ENCODE measurements at regions not wholly inside any gene's neighbourhood (a gene's known extent, or its start where the extent isn't known, plus 50 kb on each side); places are given as distances from the start of the nearest gene placed in this dataset.

DNA sequence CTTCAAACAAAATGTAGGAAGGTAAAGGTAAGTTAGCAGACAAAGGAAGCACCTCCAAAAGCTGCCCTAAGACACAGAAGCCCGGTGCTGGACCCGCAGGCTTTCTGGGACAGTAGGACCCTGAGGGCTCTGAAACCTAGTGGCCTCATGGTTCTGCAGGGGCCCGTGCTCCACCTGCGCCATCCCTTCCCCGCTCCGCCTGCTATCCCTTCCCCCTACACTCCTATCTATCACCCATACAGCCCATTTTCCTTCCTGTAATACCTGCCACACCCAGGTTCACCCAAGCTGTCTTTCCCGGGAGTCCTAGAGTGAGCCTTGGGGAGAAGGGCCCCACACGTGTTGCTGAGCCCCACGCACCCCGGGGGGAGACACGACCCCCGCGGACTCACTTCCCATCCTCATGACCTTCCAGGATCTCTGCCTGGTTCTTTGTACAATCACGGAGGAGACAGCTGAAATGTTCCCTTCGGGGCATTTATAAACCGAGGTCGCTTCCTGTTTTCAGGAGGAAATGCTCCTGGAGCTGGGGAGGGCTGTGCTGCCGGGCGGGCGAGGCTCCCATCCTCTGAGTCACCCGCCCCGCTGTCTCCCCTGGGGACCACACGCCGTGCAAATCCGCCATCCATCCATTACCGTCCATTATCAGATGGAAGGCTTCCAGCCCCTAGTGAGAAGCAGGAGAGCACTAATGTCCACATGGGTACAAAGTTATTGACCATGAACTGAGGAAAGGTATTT, 251.7 kb upstream of the PITRM1 start:
- TF ChIP-seq, protein P1, sequence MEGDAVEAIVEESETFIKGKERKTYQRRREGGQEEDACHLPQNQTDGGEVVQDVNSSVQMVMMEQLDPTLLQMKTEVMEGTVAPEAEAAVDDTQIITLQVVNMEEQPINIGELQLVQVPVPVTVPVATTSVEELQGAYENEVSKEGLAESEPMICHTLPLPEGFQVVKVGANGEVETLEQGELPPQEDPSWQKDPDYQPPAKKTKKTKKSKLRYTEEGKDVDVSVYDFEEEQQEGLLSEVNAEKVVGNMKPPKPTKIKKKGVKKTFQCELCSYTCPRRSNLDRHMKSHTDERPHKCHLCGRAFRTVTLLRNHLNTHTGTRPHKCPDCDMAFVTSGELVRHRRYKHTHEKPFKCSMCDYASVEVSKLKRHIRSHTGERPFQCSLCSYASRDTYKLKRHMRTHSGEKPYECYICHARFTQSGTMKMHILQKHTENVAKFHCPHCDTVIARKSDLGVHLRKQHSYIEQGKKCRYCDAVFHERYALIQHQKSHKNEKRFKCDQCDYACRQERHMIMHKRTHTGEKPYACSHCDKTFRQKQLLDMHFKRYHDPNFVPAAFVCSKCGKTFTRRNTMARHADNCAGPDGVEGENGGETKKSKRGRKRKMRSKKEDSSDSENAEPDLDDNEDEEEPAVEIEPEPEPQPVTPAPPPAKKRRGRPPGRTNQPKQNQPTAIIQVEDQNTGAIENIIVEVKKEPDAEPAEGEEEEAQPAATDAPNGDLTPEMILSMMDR (IDR thresholded peaks at IDR 0.05; ENCODE audit: low read length, missing control alignments): no peak
- no peak overlapping the region for H3K4me3 ChIP-seq (replicated peaks; ENCODE audit: low read depth, low read length)
- peak; percentile 72 for DNase-seq (ENCODE audit: low read depth)

DNA sequence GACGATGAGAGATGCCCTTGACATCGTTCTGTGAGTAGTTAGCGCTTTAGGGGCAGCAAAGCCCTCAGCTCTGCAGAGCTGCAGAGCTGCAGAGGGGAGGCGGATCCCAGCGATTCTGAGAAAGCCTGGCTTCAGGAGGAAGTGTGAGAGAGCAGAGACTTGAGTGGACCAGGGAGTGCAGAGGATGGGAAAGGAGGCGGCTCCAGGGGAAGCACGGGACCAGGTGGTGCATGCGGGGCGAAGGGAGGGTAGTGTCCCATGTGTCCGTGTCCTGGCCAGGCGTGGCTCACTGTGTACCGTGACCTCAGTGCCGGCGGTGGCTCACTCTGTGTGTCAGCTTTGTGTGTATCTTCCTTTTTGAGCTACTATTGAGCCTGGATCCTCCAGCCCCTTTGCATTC, 250.8 kb upstream of the PITRM1 start:
- TF ChIP-seq, protein P1 (IDR thresholded peaks at IDR 0.05; ENCODE audit: low read length, missing control alignments): no peak
- H3K4me3 ChIP-seq (replicated peaks; ENCODE audit: low read depth, low read length): no peak overlapping the region
- DNase-seq (ENCODE audit: low read depth): no peak

DNA sequence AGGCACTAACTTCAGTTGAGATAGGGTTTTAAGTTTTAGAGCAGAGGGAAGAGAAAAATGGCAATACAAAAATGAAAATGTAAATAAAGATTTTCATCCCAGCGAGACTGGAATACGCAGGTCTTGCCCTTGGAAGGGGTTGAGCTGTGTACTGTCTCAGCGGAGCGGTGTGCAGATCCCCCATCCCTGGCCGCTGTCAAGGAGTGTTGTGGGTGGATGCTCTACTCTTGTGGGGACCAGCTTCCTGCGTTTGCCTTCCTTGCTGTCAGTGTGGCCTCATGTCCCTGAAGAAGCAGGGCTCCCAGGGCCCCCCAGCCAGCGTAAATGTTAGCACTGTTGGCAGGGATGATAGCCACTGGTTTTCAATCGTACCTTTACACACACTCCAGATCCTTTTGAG, 249.7 kb upstream of the PITRM1 start:
- TF ChIP-seq, protein P1 (IDR thresholded peaks at IDR 0.05; ENCODE audit: low read length, missing control alignments): no peak
- H3K4me3 ChIP-seq (replicated peaks; ENCODE audit: low read depth, low read length): no peak overlapping the region
- DNase-seq (ENCODE audit: low read depth): no peak

DNA sequence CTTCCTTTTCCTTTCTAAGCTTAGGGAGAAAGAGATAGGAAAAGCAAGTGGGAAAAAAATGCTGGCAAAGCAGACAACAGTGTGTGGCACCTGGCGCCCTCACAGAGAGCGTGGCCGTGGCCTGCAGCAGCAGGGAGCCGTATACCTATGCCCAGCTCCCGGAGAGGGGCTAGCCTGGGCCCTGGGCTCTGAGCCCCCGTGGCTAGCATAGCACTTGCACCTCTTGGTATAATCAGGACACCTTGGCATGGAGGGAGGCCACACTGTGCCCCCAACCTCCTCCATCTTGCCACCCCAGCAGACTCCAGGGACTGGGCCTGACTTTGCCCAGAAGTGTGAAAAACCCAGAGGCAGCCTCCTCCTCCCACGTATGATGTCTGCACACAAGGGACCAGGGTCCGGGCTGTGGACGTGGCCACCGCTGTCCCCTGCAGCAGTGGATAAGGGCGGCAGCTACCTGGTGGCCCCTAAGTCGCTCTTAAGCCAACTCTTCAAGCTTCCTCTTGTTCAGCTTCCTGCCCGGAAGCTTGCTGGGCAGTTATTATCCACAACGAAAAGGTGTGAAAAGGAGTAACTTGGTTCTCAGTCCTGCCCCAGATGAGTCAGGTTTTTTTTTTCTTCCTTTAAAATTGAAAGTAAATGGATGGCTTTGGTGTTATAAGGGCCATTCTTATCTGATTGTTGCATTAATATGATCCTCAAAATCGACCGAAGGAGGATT, 249.1 kb upstream of the PITRM1 start:
- DNase-seq (ENCODE audit: low read depth): no peak
- TF ChIP-seq, protein P1 (IDR thresholded peaks at IDR 0.05; ENCODE audit: low read length, missing control alignments): no peak
- H3K4me3 ChIP-seq (replicated peaks; ENCODE audit: low read depth, low read length): no peak overlapping the region

DNA sequence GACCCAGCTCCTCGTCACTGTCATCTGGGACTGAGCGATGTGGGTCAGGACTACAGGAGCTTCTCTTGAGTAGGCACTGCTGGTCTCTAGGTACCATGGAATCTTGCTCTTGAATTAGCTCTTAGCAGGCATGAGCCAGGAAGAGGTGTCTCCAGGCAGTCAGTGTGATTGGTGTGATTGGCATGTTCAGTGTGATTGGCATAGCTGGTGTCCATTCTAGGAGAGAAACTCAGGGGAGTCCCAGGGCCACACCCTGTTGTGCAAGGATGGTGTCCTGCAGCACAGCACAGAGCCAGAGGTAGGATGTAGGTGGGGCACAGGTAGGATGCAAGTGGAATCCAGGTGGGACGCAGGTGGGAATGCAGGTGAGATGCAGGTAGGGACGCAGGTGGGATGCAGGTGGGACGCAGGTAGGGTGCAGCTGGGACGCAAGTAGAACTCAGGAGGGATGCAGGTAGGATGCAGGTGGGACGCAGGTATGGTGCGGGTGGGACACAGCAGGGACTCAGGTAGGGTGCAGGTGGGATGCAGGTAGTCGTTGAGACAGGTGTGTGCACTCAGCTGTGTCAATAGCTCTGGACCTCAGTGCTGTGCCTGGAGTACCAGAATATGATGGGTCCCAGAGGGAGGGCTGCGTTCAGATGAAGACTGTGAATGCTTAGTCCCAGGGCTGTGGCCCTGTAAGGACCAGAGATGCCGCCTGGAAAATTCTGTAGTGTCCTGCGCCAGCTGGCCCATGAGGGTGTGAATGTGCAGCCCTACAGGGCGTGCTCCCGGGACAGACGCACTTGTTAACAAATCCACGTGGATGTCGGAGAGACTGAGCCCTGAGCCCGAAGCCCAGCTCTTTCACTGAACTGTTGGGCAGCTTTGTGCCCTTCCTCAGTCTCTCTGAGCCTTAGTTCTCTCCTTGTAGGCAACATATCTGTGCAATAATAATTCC, 248.2 kb upstream of the PITRM1 start:
- no peak for DNase-seq (ENCODE audit: low read depth)
- no peak overlapping the region for H3K4me3 ChIP-seq (replicated peaks; ENCODE audit: low read depth, low read length)
- TF ChIP-seq, protein P1 (IDR thresholded peaks at IDR 0.05; ENCODE audit: low read length, missing control alignments): no peak

DNA sequence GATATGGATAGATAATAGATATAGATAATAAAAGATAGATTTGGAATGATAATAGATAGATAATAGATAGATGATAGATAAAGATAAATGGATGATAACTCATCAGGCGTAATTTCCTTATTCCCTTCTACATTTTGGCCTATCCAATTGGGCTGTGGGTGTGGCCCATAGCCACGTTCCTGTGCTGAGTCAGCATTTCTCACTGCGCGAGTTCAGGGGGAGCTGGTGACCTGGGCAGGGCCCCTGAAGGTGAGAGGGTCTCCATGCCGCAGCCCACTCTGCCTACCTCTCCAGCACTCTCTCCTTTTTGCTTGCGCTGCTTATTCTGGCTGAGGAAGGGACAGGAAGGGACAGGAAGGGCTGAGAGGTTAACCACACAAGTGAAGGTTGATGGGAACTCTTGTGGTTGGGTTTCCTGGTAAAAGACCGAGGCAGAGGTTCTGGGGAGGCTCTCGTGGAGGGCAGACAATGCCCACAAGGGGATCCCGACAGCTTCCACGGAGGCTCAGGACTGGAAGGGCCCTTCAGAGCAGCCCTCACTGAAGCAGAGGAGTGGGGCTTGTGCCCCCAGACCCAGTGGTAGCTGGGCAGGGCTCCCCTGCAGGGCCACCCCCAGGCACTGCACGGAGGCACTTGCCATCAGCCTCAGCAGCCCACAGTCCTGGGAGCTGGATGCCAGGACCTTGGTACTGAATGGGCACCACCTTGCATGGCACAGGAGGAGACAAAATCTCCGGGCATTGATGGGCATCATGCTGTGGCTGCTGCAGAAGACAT, 247.3 kb upstream of the PITRM1 start:
- no peak overlapping the region for H3K4me3 ChIP-seq (replicated peaks; ENCODE audit: low read depth, low read length)
- no peak for DNase-seq (ENCODE audit: low read depth)
- TF ChIP-seq, protein P1 (IDR thresholded peaks at IDR 0.05; ENCODE audit: low read length, missing control alignments): no peak
